H1 (cell line): ENCODE measurements at regions not wholly inside any gene's neighbourhood (a gene's known extent, or its start where the extent isn't known, plus 50 kb on each side); places are given as distances from the start of the nearest gene placed in this dataset.

ENCODE experiments used
- CTCF ChIA-PET: fragments of 300-600 bp; sonication (Branson Sonifier 250); formaldehyde crosslinking; loops from one replicate; lab custom pipeline; 2021; ENCODE audit not compliant: partially characterized antibody; lab: Charles Lee
- POLR2A ChIA-PET: fragments of 300-600 bp; sonication (Branson Sonifier 250); formaldehyde crosslinking; loops from one replicate; lab custom pipeline; 2021; ENCODE audit warnings: inconsistent platforms; ENCODE audit not compliant: partially characterized antibody; lab: Charles Lee
- DNase-seq, 2 experiments: peaks; one replicate each; pipeline versions ENCODE4 v3.0.0 to v3.0.0-alpha.2; 2010 to 2022; ENCODE audit warnings: low spot score in 2 of 2, low read depth in 1 of 2, mixed read lengths in 1 of 2
- FAIRE-seq: peaks from 2 replicates; lab custom pipeline; 2011; peaks lifted over from hg19 to GRCh38; lab: Jason Lieb, UNC
- H2AFZ ChIP-seq: 2 replicates; pipeline ENCODE4 v1.8.1; 2012; ENCODE audit warnings: low read length, inconsistent platforms
- H2AK5ac ChIP-seq: 2 replicates; pipeline ENCODE4 v1.6.1; 2013; ENCODE audit warnings: low read depth, low read length
- H2BK120ac ChIP-seq: replicated peaks from 2 replicates; pipeline ENCODE3; 2013; ENCODE audit warnings: low read depth, low read length, inconsistent platforms
- H2BK12ac ChIP-seq: 2 replicates; pipeline ENCODE4 v1.6.1; 2013; ENCODE audit warnings: low read depth, low read length
- H2BK15ac ChIP-seq: 2 replicates; pipeline ENCODE4 v1.6.1; 2013; ENCODE audit warnings: low read length
- H2BK20ac ChIP-seq: 2 replicates; pipeline ENCODE4 v1.6.1; 2013; ENCODE audit warnings: low read length
- H2BK5ac ChIP-seq: 2 replicates; pipeline ENCODE4 v1.6.1; 2013; ENCODE audit warnings: low read depth, low read length
- H3K14ac ChIP-seq: 2 replicates; pipeline ENCODE4 v1.6.1; 2013; ENCODE audit warnings: inconsistent platforms; ENCODE audit not compliant: insufficient read length
- H3K18ac ChIP-seq: 2 replicates; pipeline ENCODE4 v1.6.1; 2013; ENCODE audit warnings: low read length; ENCODE audit errors: extremely low read depth
- H3K23ac ChIP-seq: 2 replicates; pipeline ENCODE4 v1.6.1; 2013; ENCODE audit warnings: inconsistent platforms; ENCODE audit not compliant: insufficient read length
- H3K23me2 ChIP-seq: 2 replicates; pipeline ENCODE4 v1.6.1; 2013; ENCODE audit warnings: low read depth, low read length
- H3K27ac ChIP-seq: 2 replicates; pipeline ENCODE4 v1.6.1; 2011; ENCODE audit warnings: low read depth, low read length, inconsistent platforms
- H3K27me3 ChIP-seq, 4 experiments: replicated peaks in 1 of 4; 1 replicate in 1 of 4; 2 replicates in 3 of 4; pipeline versions ENCODE4 v1.6.1 to v1.8.1; 2011 to 2013; ENCODE audit warnings: low read length in 3 of 4, mild to moderate bottlenecking in 3 of 4, inconsistent platforms in 2 of 4, mixed read lengths in 2 of 4, moderate library complexity in 1 of 4; ENCODE audit not compliant: control insufficient read depth in 3 of 4, insufficient read depth in 3 of 4; ENCODE audit errors: extremely low read depth in 1 of 4
- H3K36me3 ChIP-seq, 4 experiments: 2 replicates each; pipeline versions ENCODE4 v1.6.1 to v1.8.1; 2011 to 2013; ENCODE audit warnings: mild to moderate bottlenecking in 4 of 4, low read length in 3 of 4, moderate library complexity in 2 of 4, control low read depth in 1 of 4, inconsistent platforms in 1 of 4; ENCODE audit not compliant: insufficient read depth in 4 of 4, control insufficient read depth in 2 of 4
- H3K4ac ChIP-seq: replicated peaks from 2 replicates; pipeline ENCODE3; 2013; ENCODE audit warnings: low read length, low read depth, mixed read lengths, inconsistent platforms; ENCODE audit not compliant: insufficient read length
- H3K4me1 ChIP-seq, 4 experiments: replicated peaks in 1 of 4; 1 replicate in 1 of 4; 2 replicates in 3 of 4; pipeline versions ENCODE4 v1.6.1 to v1.8.1; 2011 to 2013; ENCODE audit warnings: low read length in 3 of 4, inconsistent platforms in 2 of 4, mixed read lengths in 1 of 4; ENCODE audit not compliant: insufficient read depth in 4 of 4, control insufficient read depth in 3 of 4
- H3K4me2 ChIP-seq, 2 experiments: 2 replicates each; pipeline versions ENCODE4 v1.6.1 to v1.8.1; 2011 to 2013; ENCODE audit warnings: low read depth in 2 of 2, low read length in 2 of 2, control low read depth in 1 of 2, inconsistent platforms in 1 of 2, mild to moderate bottlenecking in 1 of 2; ENCODE audit not compliant: insufficient read depth in 1 of 2
- H3K4me3 ChIP-seq, 4 experiments: fragments of 200-600, 300-600 bp in 1 of 4; sonication (generic), shearing (Covaris generic), sonication (Bioruptor Twin) in 1 of 4; 2 replicates each; pipeline versions ENCODE4 v1.5.1 to v1.8.1; 2011 to 2016; ENCODE audit warnings: low read length in 4 of 4, low read depth in 3 of 4, control low read depth in 2 of 4, inconsistent platforms in 2 of 4, mild to moderate bottlenecking in 2 of 4, mixed read lengths in 1 of 4, moderate library complexity in 1 of 4; ENCODE audit not compliant: insufficient read depth in 2 of 4; ENCODE audit errors: extremely low read depth in 1 of 4
- H3K56ac ChIP-seq: replicated peaks from 2 replicates; pipeline ENCODE3; 2013; ENCODE audit warnings: low read depth, mild to moderate bottlenecking, mixed read lengths, low read length, inconsistent platforms; ENCODE audit not compliant: insufficient read length
- H3K79me1 ChIP-seq: 2 replicates; pipeline ENCODE4 v1.6.1; 2013; ENCODE audit warnings: low read depth, low read length, control low read depth
- H3K79me2 ChIP-seq, 2 experiments: 2 replicates each; pipeline versions ENCODE4 v1.6.1 to v1.8.1; 2012 to 2013; ENCODE audit warnings: low read length in 2 of 2, mild to moderate bottlenecking in 2 of 2, inconsistent platforms in 1 of 2; ENCODE audit not compliant: insufficient read depth in 2 of 2, control insufficient read depth in 1 of 2
- H3K9ac ChIP-seq, 4 experiments: replicated peaks in 1 of 4; 1 replicate in 1 of 4; 2 replicates in 3 of 4; pipeline versions ENCODE4 v1.6.1 to v1.8.1; 2011 to 2013; ENCODE audit warnings: low read depth in 3 of 4, low read length in 3 of 4, control low read depth in 2 of 4, mild to moderate bottlenecking in 2 of 4, moderate library complexity in 2 of 4, inconsistent platforms in 1 of 4; ENCODE audit errors: extremely low read depth in 1 of 4
- H3K9me3 ChIP-seq, 2 experiments: 2 replicates each; pipeline versions ENCODE4 v1.6.1 to v1.8.1; 2012 to 2013; ENCODE audit warnings: mild to moderate bottlenecking in 2 of 2, moderate library complexity in 2 of 2, control low read depth in 1 of 2, inconsistent platforms in 1 of 2, low read depth in 1 of 2, low read length in 1 of 2, mixed read lengths in 1 of 2; ENCODE audit not compliant: insufficient read depth in 2 of 2
- H4K20me1 ChIP-seq, 2 experiments: replicated peaks in 1 of 2; 2 replicates each; pipeline versions ENCODE3 to v1.8.1; 2011 to 2013; ENCODE audit warnings: inconsistent platforms in 2 of 2, low read length in 2 of 2, mild to moderate bottlenecking in 1 of 2; ENCODE audit not compliant: insufficient read depth in 2 of 2, control insufficient read depth in 1 of 2
- H4K5ac ChIP-seq: 2 replicates; pipeline ENCODE4 v1.6.1; 2013; ENCODE audit warnings: low read length, low read depth, mixed read lengths, inconsistent platforms; ENCODE audit not compliant: insufficient read length
- H4K8ac ChIP-seq: 2 replicates; pipeline ENCODE4 v1.8.0; 2013; ENCODE audit warnings: mild to moderate bottlenecking, moderate library complexity, low read length, inconsistent platforms; ENCODE audit not compliant: insufficient read depth; ENCODE audit errors: extremely low read depth
- H4K91ac ChIP-seq: replicated peaks from 2 replicates; pipeline ENCODE3; 2013; ENCODE audit warnings: low read length, mixed read lengths, inconsistent platforms; ENCODE audit not compliant: insufficient read length
- ATF2 ChIP-seq: IDR thresholded peaks from 2 replicates; pipeline ENCODE4 v1.6.1; 2012; ENCODE audit warnings: low read length, inconsistent platforms
- BACH1 ChIP-seq: IDR thresholded peaks from 2 replicates; pipeline ENCODE4 v1.6.1; 2012; ENCODE audit warnings: low read length, improper control_type of control experiment
- CEBPB ChIP-seq: IDR thresholded peaks from 2 replicates; pipeline ENCODE4 v1.6.1; 2012; ENCODE audit warnings: low read depth, low read length
- EZH2 ChIP-seq: fragments of 200-600 bp; sonication (generic); IDR thresholded peaks from 2 replicates; pipeline ENCODE4 v1.7.1; 2012; ENCODE audit warnings: low read depth, mild to moderate bottlenecking, moderate library complexity, low read length, inconsistent platforms; ENCODE audit not compliant: severe bottlenecking
- KDM1A ChIP-seq: fragments of 200-600, 300-600 bp; sonication (generic); IDR thresholded peaks from 2 replicates; pipeline ENCODE4 v1.7.1; 2016; ENCODE audit warnings: mild to moderate bottlenecking, low read length, borderline replicate concordance
- RXRA ChIP-seq: IDR thresholded peaks from 2 replicates; pipeline ENCODE4 v1.6.1; 2011; ENCODE audit warnings: low read depth, mild to moderate bottlenecking, low read length, moderate library complexity; ENCODE audit not compliant: insufficient read depth
- SP2 ChIP-seq: IDR thresholded peaks from 2 replicates; pipeline ENCODE4 v1.6.1; 2012; ENCODE audit warnings: mild to moderate bottlenecking, low read length, inconsistent platforms
- SP4 ChIP-seq: IDR thresholded peaks from 2 replicates; pipeline ENCODE4 v1.6.1; 2012; ENCODE audit warnings: low read length, inconsistent platforms
- TEAD4 ChIP-seq: IDR thresholded peaks from 2 replicates; pipeline ENCODE4 v1.6.1; 2012; ENCODE audit warnings: low read depth, low read length, inconsistent platforms, mixed read lengths
- WGBS, 2 experiments: shearing (Covaris generic) in 1 of 2; methylation state at CpG; one replicate each; pipeline versions ENCODE4 v1.1.6 to v1.1.7; 2013 to 2015; ENCODE audit warnings: low lambda C conversion rate in 2 of 2, mixed read lengths in 2 of 2, inconsistent platforms in 1 of 2, low coverage in 1 of 2, missing lambda C conversion rate in 1 of 2; ENCODE audit not compliant: insufficient replicate concordance in 2 of 2, insufficient coverage in 1 of 2, insufficient read length in 1 of 2; ENCODE audit errors: extremely low coverage in 1 of 2, missing lambda C conversion rate in 1 of 2; 5-methylcytosine and 5-hydroxymethylcytosine counted together

- Histone ChIP-seq H2BK12ac (no peak overlapping the region), H4K91ac (no peak overlapping the region), H3K9me3 (no peaks in the 10 kb centered on the region), H2AK5ac (no peak overlapping the region), H3K79me1 (no peaks in the 10 kb centered on the region), H3K18ac (no peak overlapping the region), H3K23ac (no peak overlapping the region), H2BK5ac (no peak overlapping the region), H3K27ac (no peak overlapping the region), H3K14ac (no peak overlapping the region), H3K23me2 (no peaks in the 10 kb centered on the region), H4K20me1 (no peaks in the 10 kb centered on the region), H2AFZ (no peak overlapping the region), H4K8ac (no peak overlapping the region), H3K4ac (no peak overlapping the region), H3K4me2 (no peak overlapping the region), H3K4me3 (no peak overlapping the region), H3K79me2 (no peaks in the 10 kb centered on the region), H3K9ac (no peak overlapping the region), H3K56ac (no peak overlapping the region), H2BK120ac (no peak overlapping the region), H2BK20ac (no peak overlapping the region), H4K5ac (no peak overlapping the region), H2BK15ac (no peak overlapping the region), H3K36me3 (no peaks in the 10 kb centered on the region), H3K4me1 (peaks cover 0 to 3% (median 0%) of the 10 kb centered on the region in 4 experiments; a peak in 1 of 7 replicates), H3K27me3 (no peaks in the 10 kb centered on the region)
- TF ChIP-seq RXRA = no peak
- TF ChIP-seq KDM1A = no peak
- TF ChIP-seq SP4 = no peak
- no peak for TF ChIP-seq BACH1
- TF ChIP-seq SP2 = no peak
- no peak for TF ChIP-seq EZH2
- TF ChIP-seq TEAD4 = no peak
- no peak for TF ChIP-seq ATF2
- TF ChIP-seq CEBPB = no peak
- 87% methylated on average over 2 of the region's 2 CpGs; no CpG with 5 or more reads in 1 of the 2 experiments for WGBS, 2 experiments
- DNase-seq (no peak), FAIRE-seq (no peak)
- ChIA-PET POLR2A (no interaction called here), CTCF (interaction anchor here (1.1 to 3.9 kb wide), 5 partner anchors 13 to 144 kb away, joined by 3 to 29 read pairs (median 3); no protein-coding TSS in a partner anchor)
Observed at GRCh38 chr6:14051355-14051754, 66.2 kb upstream of the CD83 start.
